B cell (primary cell): ENCODE measurements at regions not wholly inside any gene's neighbourhood (a gene's known extent, or its start where the extent isn't known, plus 50 kb on each side); places are given as distances from the start of the nearest gene placed in this dataset.

Source experiments
- ATAC-seq: fragments of 200-7000 bp; cut with Tn5 transposase; one replicate; pipeline ENCODE4 v1.10.0; 2021; ENCODE audit warnings: low read depth, mild to moderate bottlenecking, moderate number of reproducible peaks, moderate library complexity
- CTCF ChIA-PET: fragments of 350-600 bp; sonication (Branson Sonifier 250); formaldehyde crosslinking; loops from one replicate; lab custom pipeline; 2021; ENCODE audit warnings: antibody characterized with exemption, inconsistent platforms; lab: Charles Lee
- POLR2A ChIA-PET: fragments of 350-600 bp; sonication (Branson Sonifier 250); formaldehyde crosslinking; loops from one replicate; lab custom pipeline; 2021; ENCODE audit warnings: antibody characterized with exemption; lab: Charles Lee
- DNase-seq: peaks from one replicate; pipeline ENCODE4 v3.0.0; 2013
- H2AFZ ChIP-seq: 2 replicates; pipeline ENCODE4 v1.6.1; 2012; ENCODE audit warnings: mild to moderate bottlenecking, low read depth, low read length; ENCODE audit not compliant: insufficient read depth, poor library complexity, severe bottlenecking
- H3K27ac ChIP-seq, 2 donors: 1 replicate in 1 of 2; 2 replicates in 1 of 2; pipeline ENCODE4 v1.5.1; 2012 to 2013; ENCODE audit warnings: low read length in 2 of 2, mild to moderate bottlenecking in 2 of 2, moderate library complexity in 1 of 2
- H3K27me3 ChIP-seq, 4 experiments: fragments of 200-600 bp in 1 of 4; sonication (generic) in 1 of 4; replicated peaks in 1 of 4; 1 replicate in 2 of 4; 2 replicates in 2 of 4; pipeline versions ENCODE4 v1.6.1 to v1.7.0; 2013 to 2016; ENCODE audit warnings: low read length in 3 of 4, mild to moderate bottlenecking in 2 of 4, mixed read lengths in 1 of 4, moderate library complexity in 1 of 4; ENCODE audit not compliant: insufficient read depth in 4 of 4, control insufficient read depth in 3 of 4; ENCODE audit errors: control extremely low read depth in 1 of 4
- H3K36me3 ChIP-seq, 2 experiments: replicated peaks in 1 of 2; 1 replicate in 1 of 2; 2 replicates in 1 of 2; pipeline versions ENCODE4 v1.6.1 to v1.7.1; 2013; ENCODE audit warnings: low read length in 1 of 2; ENCODE audit not compliant: insufficient read depth in 2 of 2, control insufficient read depth in 1 of 2; ENCODE audit errors: control extremely low read depth in 1 of 2, extremely low read depth in 1 of 2
- H3K4me1 ChIP-seq, 2 donors: fragments of 200-600 bp in 1 of 2; sonication (generic) in 1 of 2; 1 replicate in 1 of 2; 2 replicates in 1 of 2; pipeline versions ENCODE4 v1.5.1 to v1.6.1; 2013 to 2017; ENCODE audit warnings: low read length in 2 of 2; ENCODE audit not compliant: control insufficient read depth in 2 of 2, insufficient read depth in 2 of 2
- H3K4me2 ChIP-seq: replicated peaks from 2 replicates; pipeline ENCODE3; 2012; ENCODE audit warnings: mild to moderate bottlenecking, low read depth, low read length; ENCODE audit not compliant: poor library complexity, severe bottlenecking
- H3K4me3 ChIP-seq, 5 experiments: fragments of 200-600 bp in 1 of 5; sonication (generic) in 1 of 5; 1 replicate in 3 of 5; 2 replicates in 2 of 5; pipeline versions ENCODE4 v1.5.1 to v1.7.0; 2011 to 2016; ENCODE audit warnings: low read length in 4 of 5, mild to moderate bottlenecking in 4 of 5, low read depth in 2 of 5, control low read depth in 1 of 5, moderate library complexity in 1 of 5; ENCODE audit not compliant: insufficient read depth in 1 of 5; ENCODE audit errors: control extremely low read depth in 1 of 5, extremely low read depth in 1 of 5
- H3K79me2 ChIP-seq: fragments of 200-600 bp; sonication (generic); one replicate; pipeline ENCODE4 v1.6.0; 2016; ENCODE audit warnings: low read length; ENCODE audit not compliant: control insufficient read depth, insufficient read depth
- H3K9ac ChIP-seq: fragments of 200-600 bp; sonication (generic); 2 replicates; pipeline ENCODE4 v1.6.1; 2017; ENCODE audit warnings: mild to moderate bottlenecking, low read length, moderate library complexity
- H3K9me3 ChIP-seq, 3 donors: one replicate each; pipeline versions ENCODE4 v1.6.1 to v1.7.1; 2013; ENCODE audit warnings: low read length in 2 of 3; ENCODE audit not compliant: control insufficient read depth in 2 of 3, insufficient read depth in 1 of 3; ENCODE audit errors: control extremely low read depth in 1 of 3
- H4K20me1 ChIP-seq: 2 replicates; pipeline ENCODE4 v1.6.0; 2012; ENCODE audit warnings: mild to moderate bottlenecking, low read length; ENCODE audit not compliant: insufficient read depth, control insufficient read depth, poor library complexity, severe bottlenecking
- H3K27ac Mint-ChIP-seq: one replicate; pipeline ENCODE4 v1.8.0; 2021; ENCODE audit warnings: mixed read lengths
- H3K27me3 Mint-ChIP-seq: one replicate; pipeline ENCODE4 v1.8.0; 2021; ENCODE audit warnings: mixed read lengths
- H3K4me1 Mint-ChIP-seq: one replicate; pipeline ENCODE4 v1.8.0; 2021; ENCODE audit warnings: mixed read lengths
- H3K4me3 Mint-ChIP-seq: one replicate; pipeline ENCODE4 v1.8.0; 2021; ENCODE audit warnings: mixed read lengths
- H3K9me3 Mint-ChIP-seq: one replicate; pipeline ENCODE4 v1.8.0; 2022; ENCODE audit warnings: mixed read lengths; ENCODE audit not compliant: insufficient read depth
- CTCF ChIP-seq: fragments of 200-600 bp; IDR thresholded peaks from one replicate; pipeline ENCODE4 v1.8.0; 2022; ENCODE audit warnings: antibody characterized with exemption, mild to moderate bottlenecking
- EZH2 ChIP-seq: IDR thresholded peaks from 2 replicates; pipeline ENCODE4 v1.6.1; 2012; ENCODE audit warnings: borderline replicate concordance, low read depth, mild to moderate bottlenecking, moderate library complexity, low read length; ENCODE audit not compliant: insufficient read depth, poor library complexity, severe bottlenecking
- WGBS: methylation state at CpG from one replicate; pipeline ENCODE4 v1.1.5; 2013; ENCODE audit warnings: missing lambda C conversion rate; ENCODE audit not compliant: insufficient coverage; 5-methylcytosine and 5-hydroxymethylcytosine counted together
- intact Hi-C: fragments of 100-400 bp; cut with micrococcal nuclease; formaldehyde crosslinking; loops from one replicate; pipeline ENCODE4 v1.10.0; 2022

GRCh38 chr12:61553091-61553490, 707.1 kb upstream of the USP15 start:
- Histone ChIP-seq H3K79me2 (no peaks in the 10 kb centered on the region), H3K4me2 (no peak overlapping the region), H3K27ac (no peak overlapping the region), H2AFZ (no peak overlapping the region), H4K20me1 (no peaks in the 10 kb centered on the region), H3K4me3 (no peak overlapping the region), H3K9me3 (no peaks in the 10 kb centered on the region), H3K9ac (no peak overlapping the region), H3K36me3 (no peaks in the 10 kb centered on the region), H3K27me3 (no peaks in the 10 kb centered on the region), H3K4me1 (no peaks in the 10 kb centered on the region)
- no peaks in the 10 kb centered on the region for H3K27me3 Mint-ChIP-seq
- no peak for DNase-seq
- intact Hi-C loops: no loop called here
- ATAC-seq: no peak
- no peak overlapping the region for H3K27ac Mint-ChIP-seq
- CTCF ChIA-PET: no interaction called here
- no peaks in the 10 kb centered on the region for H3K9me3 Mint-ChIP-seq
- POLR2A ChIA-PET: no interaction called here
- TF ChIP-seq CTCF (no peak), EZH2 (no peak)
- H3K4me3 Mint-ChIP-seq: no peak overlapping the region
- no peaks in the 10 kb centered on the region for H3K4me1 Mint-ChIP-seq

GRCh38 chr12:61554268-61555008, 705.8 kb upstream of the USP15 start:
- no peak overlapping the region for H3K27ac Mint-ChIP-seq
- no peaks in the 10 kb centered on the region for H3K9me3 ChIP-seq
- H3K4me1 ChIP-seq: no peaks in the 10 kb centered on the region
- TF ChIP-seq EZH2: no peak
- no peak for TF ChIP-seq CTCF
- H3K79me2 ChIP-seq: no peaks in the 10 kb centered on the region
- H3K4me2 ChIP-seq: no peak overlapping the region
- no peaks in the 10 kb centered on the region for H3K27me3 ChIP-seq
- intact Hi-C loops: no loop called here
- no peaks in the 10 kb centered on the region for H3K9me3 Mint-ChIP-seq
- H4K20me1 ChIP-seq: no peaks in the 10 kb centered on the region
- ChIA-PET POLR2A (no interaction called here), CTCF (no interaction called here)
- ATAC-seq (no peak), DNase-seq (no peak)
- H3K4me1 Mint-ChIP-seq: no peaks in the 10 kb centered on the region
- H3K4me3 Mint-ChIP-seq: no peak overlapping the region
- no peak overlapping the region for H2AFZ ChIP-seq
- H3K36me3 ChIP-seq: no peaks in the 10 kb centered on the region
- H3K27me3 Mint-ChIP-seq: no peaks in the 10 kb centered on the region
- H3K27ac ChIP-seq: no peak overlapping the region
- no peak overlapping the region for H3K9ac ChIP-seq
- no peak overlapping the region for H3K4me3 ChIP-seq
- 72% methylated on average over 3 of the region's 6 CpGs for WGBS
